Liver (tissue), 8 donors: ENCODE measurements at regions not wholly inside any gene's neighbourhood (a gene's known extent, or its start where the extent isn't known, plus 50 kb on each side); places are given as distances from the start of the nearest gene placed in this dataset.

Experiments
- DNase-seq: peaks from one replicate; pipeline ENCODE4 v3.0.0-alpha.2; 2017; ENCODE audit warnings: low spot score
- H3K27ac ChIP-seq, 2 donors: one replicate each; pipeline ENCODE4 v1.7.0; 2013; ENCODE audit warnings: inconsistent platforms in 2 of 2, low read length in 2 of 2, control low read depth in 1 of 2, low read depth in 1 of 2, mild to moderate bottlenecking in 1 of 2
- H3K27me3 ChIP-seq, 4 donors: one replicate each; pipeline versions ENCODE4 v1.6.1 to v1.7.0; 2013; ENCODE audit warnings: low read length in 3 of 4, inconsistent platforms in 1 of 4, mild to moderate bottlenecking in 1 of 4, moderate library complexity in 1 of 4; ENCODE audit not compliant: control insufficient read depth in 4 of 4, insufficient read depth in 4 of 4
- H3K36me3 ChIP-seq, 4 donors: one replicate each; pipeline versions ENCODE4 v1.6.1 to v1.7.0; 2013; ENCODE audit warnings: low read length in 3 of 4, mild to moderate bottlenecking in 3 of 4, low read depth in 1 of 4, moderate library complexity in 1 of 4; ENCODE audit not compliant: control insufficient read depth in 4 of 4, insufficient read depth in 3 of 4
- H3K4me1 ChIP-seq, 4 donors: one replicate each; pipeline versions ENCODE4 v1.6.1 to v1.7.0; 2013; ENCODE audit warnings: low read length in 3 of 4, mild to moderate bottlenecking in 3 of 4, moderate library complexity in 1 of 4; ENCODE audit not compliant: control insufficient read depth in 4 of 4, insufficient read depth in 4 of 4
- H3K4me3 ChIP-seq, 3 donors: one replicate each; pipeline versions ENCODE4 v1.6.1 to v1.7.0; 2013; ENCODE audit warnings: low read length in 3 of 3, control low read depth in 1 of 3, low read depth in 1 of 3, mild to moderate bottlenecking in 1 of 3
- H3K9ac ChIP-seq, 2 donors: one replicate each; pipeline ENCODE4 v1.7.0; 2013; ENCODE audit warnings: low read length in 2 of 2, mild to moderate bottlenecking in 2 of 2, moderate library complexity in 2 of 2, control low read depth in 1 of 2, low read depth in 1 of 2
- H3K9me3 ChIP-seq, 4 donors: one replicate each; pipeline versions ENCODE4 v1.6.1 to v1.7.0; 2013; ENCODE audit warnings: low read length in 3 of 4; ENCODE audit not compliant: control insufficient read depth in 4 of 4
- ATF3 ChIP-seq: IDR thresholded peaks from 2 replicates; pipeline ENCODE4 v1.6.1; 2016; ENCODE audit warnings: antibody characterized with exemption
- CTCF ChIP-seq: fragments of 150-350 bp; IDR thresholded peaks from 2 replicates; pipeline ENCODE4 v1.5.1; 2017; ENCODE audit warnings: improper control_type of control experiment, low read depth, low read length; ENCODE audit not compliant: missing input control
- EGR1 ChIP-seq, 2 donors: IDR thresholded peaks; 2 replicates each; pipeline ENCODE4 v1.6.1; 2016 to 2018; ENCODE audit warnings: antibody characterized with exemption in 2 of 2, low read depth in 2 of 2
- FOXA1 ChIP-seq: IDR thresholded peaks from 2 replicates; pipeline ENCODE4 v1.6.1; 2016; ENCODE audit warnings: antibody characterized with exemption
- FOXA2 ChIP-seq: IDR thresholded peaks from 2 replicates; pipeline ENCODE4 v1.6.1; 2016; ENCODE audit warnings: antibody characterized with exemption
- GABPA ChIP-seq, 2 donors: IDR thresholded peaks in 1 of 2; conservative IDR thresholded peaks in 1 of 2; 2 replicates each; pipeline ENCODE4 v1.6.1; 2016; ENCODE audit warnings: antibody characterized with exemption in 2 of 2, mild to moderate bottlenecking in 1 of 2, moderate library complexity in 1 of 2
- HNF4A ChIP-seq, 2 donors: conservative IDR thresholded peaks; 2 replicates each; pipeline ENCODE4 v1.6.1; 2016; ENCODE audit warnings: antibody characterized with exemption in 2 of 2, mild to moderate bottlenecking in 2 of 2
- HNF4G ChIP-seq: IDR thresholded peaks from 2 replicates; pipeline ENCODE4 v1.6.1; 2016; ENCODE audit warnings: antibody characterized with exemption
- JUND ChIP-seq, 2 donors: IDR thresholded peaks; 2 replicates each; pipeline ENCODE4 v1.6.1; 2016; ENCODE audit warnings: antibody characterized with exemption in 2 of 2
- MAX ChIP-seq: IDR thresholded peaks from 2 replicates; pipeline ENCODE4 v1.6.1; 2016; ENCODE audit warnings: antibody characterized with exemption
- NR2F2 ChIP-seq: IDR thresholded peaks from 2 replicates; pipeline ENCODE4 v1.6.1; 2016; ENCODE audit warnings: antibody characterized with exemption
- RAD21 ChIP-seq, 2 donors: IDR thresholded peaks; 2 replicates each; pipeline ENCODE4 v1.6.1; 2016; ENCODE audit warnings: antibody characterized with exemption in 2 of 2, mild to moderate bottlenecking in 2 of 2
- REST ChIP-seq: IDR thresholded peaks from 2 replicates; pipeline ENCODE4 v1.6.1; 2016; ENCODE audit warnings: antibody characterized with exemption, mild to moderate bottlenecking
- RXRA ChIP-seq, 2 donors: IDR thresholded peaks; 2 replicates each; pipeline ENCODE4 v1.6.1; 2017 to 2018; ENCODE audit warnings: antibody characterized with exemption in 2 of 2, mild to moderate bottlenecking in 1 of 2
- SP1 ChIP-seq: IDR thresholded peaks from 2 replicates; pipeline ENCODE4 v1.6.1; 2018; ENCODE audit warnings: antibody characterized with exemption, mild to moderate bottlenecking
- TAF1 ChIP-seq: conservative IDR thresholded peaks from 2 replicates; pipeline ENCODE4 v1.6.1; 2016; ENCODE audit warnings: antibody characterized with exemption, mild to moderate bottlenecking
- YY1 ChIP-seq: IDR thresholded peaks from 2 replicates; pipeline ENCODE4 v1.6.1; 2016; ENCODE audit warnings: antibody characterized with exemption, mild to moderate bottlenecking
- ZBTB33 ChIP-seq: IDR thresholded peaks from 2 replicates; pipeline ENCODE4 v1.6.1; 2016; ENCODE audit warnings: antibody characterized with exemption
- WGBS: extraction: QIAGEN DNeasy Blood & Tissue Kit; methylation state at CpG from one replicate; pipeline ENCODE4 v1.1.7; 2013; 5-methylcytosine and 5-hydroxymethylcytosine counted together
- donor health status: healthy.
- donor health status: healthy.
- donor health status: healthy.
- donor health status: healthy.
- donor health status: healthy.

GRCh38 chr13:107865643-107866031 lies 349.7 kb downstream of the LIG4 start:
- H3K9me3 ChIP-seq: peaks cover 0 to 2% (median 0%) of the 10 kb centered on the region in 4 donors
- H3K9ac ChIP-seq: no peak overlapping the region
- H3K4me1 ChIP-seq: peaks cover 7 to 26% (median 17%) of the 10 kb centered on the region in 4 donors
- no peaks in the 10 kb centered on the region for H3K36me3 ChIP-seq
- TF ChIP-seq RXRA (IDR thresholded peaks at IDR 0.05): no peak
- TF ChIP-seq HNF4G: no peak
- no peak for TF ChIP-seq ZBTB33
- no peak for TF ChIP-seq HNF4A (conservative IDR thresholded peaks at IDR 0.05)
- no peak for TF ChIP-seq TAF1
- no peak for TF ChIP-seq GABPA (IDR thresholded peaks at IDR 0.05 in 1 of 2, conservative IDR thresholded peaks at IDR 0.05 in 1 of 2)
- TF ChIP-seq EGR1 (IDR thresholded peaks at IDR 0.05; ENCODE audit: low read depth in 2 of 2): no peak
- no peak for TF ChIP-seq CTCF
- no peak for TF ChIP-seq JUND (IDR thresholded peaks at IDR 0.05)
- 4% methylated on average over 19 of the region's 19 CpGs for WGBS
- no peak for DNase-seq
- H3K27ac ChIP-seq: no peak overlapping the region
- H3K4me3 ChIP-seq: peak overlapping the region in 1 of 3 donors; percentile 35
- peaks cover 0 to 25% (median 6%) of the 10 kb centered on the region in 4 donors for H3K27me3 ChIP-seq

- peaks cover 7 to 26% (median 17%) of the 10 kb centered on the region in 4 donors for H3K4me1 ChIP-seq
- no peak overlapping the region for H3K27ac ChIP-seq
- 14% methylated on average over 2 of the region's 2 CpGs for WGBS
- no peak for DNase-seq
- TF ChIP-seq RAD21 (IDR thresholded peaks at IDR 0.05): no peak
- TF ChIP-seq HNF4A (conservative IDR thresholded peaks at IDR 0.05): no peak
- no peak for TF ChIP-seq FOXA1
- no peak for TF ChIP-seq YY1
- no peak for TF ChIP-seq FOXA2
- TF ChIP-seq MAX: no peak
- TF ChIP-seq ZBTB33: no peak
- no peak for TF ChIP-seq ATF3
- TF ChIP-seq JUND (IDR thresholded peaks at IDR 0.05): no peak
- no peak for TF ChIP-seq RXRA (IDR thresholded peaks at IDR 0.05)
- no peak for TF ChIP-seq REST
- no peak for TF ChIP-seq NR2F2
- TF ChIP-seq EGR1 (IDR thresholded peaks at IDR 0.05; ENCODE audit: low read depth in 2 of 2): no peak
- TF ChIP-seq CTCF: no peak
- no peak for TF ChIP-seq HNF4G
- no peak for TF ChIP-seq TAF1
- TF ChIP-seq SP1: no peak
- TF ChIP-seq GABPA (IDR thresholded peaks at IDR 0.05 in 1 of 2, conservative IDR thresholded peaks at IDR 0.05 in 1 of 2): no peak
- no peak overlapping the region for H3K9ac ChIP-seq
- peaks cover 0 to 25% (median 7%) of the 10 kb centered on the region in 4 donors for H3K27me3 ChIP-seq
- H3K9me3 ChIP-seq: peaks cover 0 to 2% (median 0%) of the 10 kb centered on the region in 4 donors
- no peak overlapping the region for H3K4me3 ChIP-seq
- no peaks in the 10 kb centered on the region for H3K36me3 ChIP-seq
Observed at GRCh38 chr13:107865318-107865575, 350.1 kb downstream of the LIG4 start.
